ENCODE measurements at regions not wholly inside any gene's neighbourhood (a gene's known extent, or its start where the extent isn't known, plus 50 kb on each side); places are given as distances from the start of the nearest gene placed in this dataset.

- no peak for TF ChIP-seq SETDB1 (IDR thresholded peaks at IDR 0.05; ENCODE audit: insufficient read length, low read length)
- no peak for TF ChIP-seq CTCF (tag by site-specific recombination; IDR thresholded peaks at IDR 0.05)
- no peak for TF ChIP-seq ZNF184 (tag by site-specific recombination; IDR thresholded peaks at IDR 0.05)
Observed at GRCh38 chr5:74183041-74183440, 457.5 kb downstream of the ENC1 start.

All from HEK293 (cell line).